NT2/D1 (cell line): ENCODE measurements at regions not wholly inside any gene's neighbourhood (a gene's known extent, or its start where the extent isn't known, plus 50 kb on each side); places are given as distances from the start of the nearest gene placed in this dataset.

Experiments
- DNase-seq: peaks from one replicate; pipeline ENCODE4 v3.0.0-alpha.2; 2011; ENCODE audit warnings: low read depth, low spot score
- H3K27me3 ChIP-seq: 2 replicates; pipeline ENCODE4 v1.6.0; 2011; ENCODE audit warnings: mild to moderate bottlenecking; ENCODE audit not compliant: insufficient read length, insufficient read depth
- H3K36me3 ChIP-seq: 2 replicates; pipeline ENCODE4 v1.6.1; 2011; ENCODE audit warnings: mild to moderate bottlenecking, low read length, mixed read lengths; ENCODE audit not compliant: insufficient read depth, insufficient read length
- H3K4me1 ChIP-seq: 2 replicates; pipeline ENCODE4 v1.5.1; 2011; ENCODE audit not compliant: insufficient read depth, insufficient read length
- H3K4me3 ChIP-seq: 2 replicates; pipeline ENCODE4 v1.5.1; 2011; ENCODE audit warnings: low read depth; ENCODE audit not compliant: insufficient read length
- H3K9ac ChIP-seq: 2 replicates; pipeline ENCODE4 v1.6.0; 2011; ENCODE audit warnings: low read depth; ENCODE audit not compliant: insufficient read length
- H3K9me3 ChIP-seq: 2 replicates; pipeline ENCODE4 v1.5.1; 2011; ENCODE audit warnings: mild to moderate bottlenecking, low read length; ENCODE audit not compliant: insufficient read depth
- SUZ12 ChIP-seq: IDR thresholded peaks from 2 replicates; pipeline ENCODE4 v1.6.1; 2011; ENCODE audit not compliant: insufficient read length, insufficient read depth; ENCODE audit errors: extremely low read depth
- YY1 ChIP-seq: IDR thresholded peaks from 2 replicates; pipeline ENCODE4 v1.6.1; 2011; ENCODE audit not compliant: insufficient read length, insufficient read depth
- ZNF274 ChIP-seq: IDR thresholded peaks from 2 replicates; pipeline ENCODE4 v1.6.1; 2011; ENCODE audit warnings: mild to moderate bottlenecking, low read depth, low read length

- no peak overlapping the region for H3K9ac ChIP-seq
- no peak overlapping the region for H3K4me3 ChIP-seq
- no peaks in the 10 kb centered on the region for H3K27me3 ChIP-seq
- no peaks in the 10 kb centered on the region for H3K4me1 ChIP-seq
- H3K36me3 ChIP-seq = no peaks in the 10 kb centered on the region
- no peaks in the 10 kb centered on the region for H3K9me3 ChIP-seq
- TF ChIP-seq ZNF274 (no peak), YY1 (no peak), SUZ12 (no peak)
- no peak for DNase-seq
Measured at GRCh38 chr1:194047206-194047605, 860.8 kb upstream of the B3GALT2 start.

GRCh38 chr1:194045416-194045815 is 859.0 kb upstream of the B3GALT2 start:
- TF ChIP-seq SUZ12 = no peak
- no peak for TF ChIP-seq YY1
- H3K9ac ChIP-seq = no peak overlapping the region
- no peak overlapping the region for H3K4me3 ChIP-seq
- H3K36me3 ChIP-seq = no peaks in the 10 kb centered on the region
- H3K27me3 ChIP-seq = no peaks in the 10 kb centered on the region
- H3K9me3 ChIP-seq = no peaks in the 10 kb centered on the region
- H3K4me1 ChIP-seq = no peaks in the 10 kb centered on the region
- DNase-seq = no peak

GRCh38 chr1:194044892-194045291 is 858.5 kb upstream of the B3GALT2 start:
- DNase-seq = no peak
- H3K4me3 ChIP-seq = no peak overlapping the region
- no peaks in the 10 kb centered on the region for H3K9me3 ChIP-seq
- TF ChIP-seq ZNF274 = no peak
- TF ChIP-seq SUZ12 = no peak
- no peak for TF ChIP-seq YY1
- H3K4me1 ChIP-seq = no peaks in the 10 kb centered on the region
- H3K27me3 ChIP-seq = no peaks in the 10 kb centered on the region
- no peaks in the 10 kb centered on the region for H3K36me3 ChIP-seq
- no peak overlapping the region for H3K9ac ChIP-seq

- Histone ChIP-seq H3K27me3 (no peaks in the 10 kb centered on the region), H3K4me3 (no peak overlapping the region), H3K36me3 (no peaks in the 10 kb centered on the region), H3K4me1 (no peaks in the 10 kb centered on the region), H3K9me3 (no peaks in the 10 kb centered on the region), H3K9ac (no peak overlapping the region)
- DNase-seq = no peak
- TF ChIP-seq SUZ12 (no peak), YY1 (no peak), ZNF274 (no peak)
Measured at GRCh38 chr1:194043984-194044755, 857.8 kb upstream of the B3GALT2 start.

- Histone ChIP-seq H3K9me3 (no peaks in the 10 kb centered on the region), H3K9ac (no peak overlapping the region), H3K4me1 (no peaks in the 10 kb centered on the region), H3K4me3 (no peak overlapping the region), H3K27me3 (no peaks in the 10 kb centered on the region), H3K36me3 (no peaks in the 10 kb centered on the region)
- TF ChIP-seq SUZ12 (no peak), YY1 (no peak), ZNF274 (no peak)
- no peak for DNase-seq
Measured at GRCh38 chr1:194042736-194043135, 856.3 kb upstream of the B3GALT2 start.

- H3K4me3 ChIP-seq = no peak overlapping the region
- no peaks in the 10 kb centered on the region for H3K4me1 ChIP-seq
- H3K27me3 ChIP-seq = no peaks in the 10 kb centered on the region
- no peak overlapping the region for H3K9ac ChIP-seq
- no peak for DNase-seq
- TF ChIP-seq YY1 (no peak), ZNF274 (no peak), SUZ12 (no peak)
- H3K9me3 ChIP-seq = no peaks in the 10 kb centered on the region
- no peaks in the 10 kb centered on the region for H3K36me3 ChIP-seq
Measured at GRCh38 chr1:194040496-194040895, 854.1 kb upstream of the B3GALT2 start.

GRCh38 chr1:194039578-194039977 is 853.2 kb upstream of the B3GALT2 start:
- Histone ChIP-seq H3K9ac (no peak overlapping the region), H3K27me3 (no peaks in the 10 kb centered on the region), H3K36me3 (no peaks in the 10 kb centered on the region), H3K4me1 (no peaks in the 10 kb centered on the region), H3K9me3 (no peaks in the 10 kb centered on the region; the same call in 1 of the 2 replicates), H3K4me3 (no peak overlapping the region)
- TF ChIP-seq SUZ12 (no peak), ZNF274 (no peak), YY1 (no peak)
- no peak for DNase-seq

GRCh38 chr1:194033646-194034045 is 847.2 kb upstream of the B3GALT2 start:
- peaks cover 18% of the 10 kb centered on the region for H3K9me3 ChIP-seq
- no peak overlapping the region for H3K4me3 ChIP-seq
- H3K9ac ChIP-seq = no peak overlapping the region
- no peaks in the 10 kb centered on the region for H3K36me3 ChIP-seq
- H3K4me1 ChIP-seq = no peaks in the 10 kb centered on the region
- TF ChIP-seq SUZ12 = no peak
- no peak for TF ChIP-seq ZNF274
- no peak for TF ChIP-seq YY1
- H3K27me3 ChIP-seq = no peaks in the 10 kb centered on the region
- DNase-seq = no peak
